ENCODE measurements at regions not wholly inside any gene's neighbourhood (a gene's known extent, or its start where the extent isn't known, plus 50 kb on each side); places are given as distances from the start of the nearest gene placed in this dataset.
"Not testable (repeated sequence)": the region's sequence is repeated elsewhere in the genome, so short reads cannot be mapped to it uniquely, and the experiment has no call there.

DNA sequence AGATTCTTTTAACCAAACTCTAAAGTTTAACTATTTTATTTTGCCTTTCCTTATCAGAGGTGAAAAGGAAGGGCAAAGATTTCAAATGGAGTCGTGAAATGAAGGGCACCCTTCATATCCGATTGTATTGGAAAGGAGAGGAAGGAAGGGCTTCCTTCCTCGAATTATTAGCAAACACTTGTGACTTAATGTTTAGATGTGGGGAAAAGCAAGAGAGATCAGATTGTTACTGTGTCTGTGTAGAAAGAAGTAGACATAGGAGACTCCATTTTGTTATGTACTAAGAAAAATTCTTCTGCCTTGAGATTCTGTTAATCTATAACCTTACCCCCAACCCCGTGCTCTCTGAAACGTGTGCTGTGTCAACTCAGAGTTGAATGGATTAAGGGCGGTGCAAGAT, 291.5 kb downstream of the ABCC12 start:
- H3K4me1 Mint-ChIP-seq, H3K27ac Mint-ChIP-seq, H3K9me3 Mint-ChIP-seq, H3K36me3 Mint-ChIP-seq, H3K4me3 Mint-ChIP-seq, ATAC-seq: not testable (repeated sequence)
- peaks cover 19% of the 10 kb centered on the region for H3K27me3 Mint-ChIP-seq

DNA sequence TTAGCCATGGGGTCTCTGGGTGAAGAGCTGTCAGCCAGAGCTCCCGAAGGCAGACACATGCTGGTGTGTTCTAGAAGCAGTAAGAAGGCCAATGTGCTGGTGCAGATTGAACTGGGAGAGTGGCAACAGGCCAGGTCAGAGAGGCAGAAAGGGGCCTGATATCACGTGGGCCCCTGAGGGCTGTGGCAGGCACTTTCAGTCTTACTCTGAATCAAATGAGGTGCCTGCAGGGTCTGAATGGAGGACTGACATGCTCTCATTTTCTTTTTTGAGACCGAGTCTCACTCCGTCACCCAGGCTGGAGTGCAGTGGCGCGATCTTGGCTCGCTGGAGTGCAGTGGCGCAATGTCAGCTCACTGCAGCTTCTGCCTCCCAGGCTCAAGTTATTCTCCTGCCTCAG, 293.8 kb downstream of the ABCC12 start:
- ATAC-seq, result no peak

DNA sequence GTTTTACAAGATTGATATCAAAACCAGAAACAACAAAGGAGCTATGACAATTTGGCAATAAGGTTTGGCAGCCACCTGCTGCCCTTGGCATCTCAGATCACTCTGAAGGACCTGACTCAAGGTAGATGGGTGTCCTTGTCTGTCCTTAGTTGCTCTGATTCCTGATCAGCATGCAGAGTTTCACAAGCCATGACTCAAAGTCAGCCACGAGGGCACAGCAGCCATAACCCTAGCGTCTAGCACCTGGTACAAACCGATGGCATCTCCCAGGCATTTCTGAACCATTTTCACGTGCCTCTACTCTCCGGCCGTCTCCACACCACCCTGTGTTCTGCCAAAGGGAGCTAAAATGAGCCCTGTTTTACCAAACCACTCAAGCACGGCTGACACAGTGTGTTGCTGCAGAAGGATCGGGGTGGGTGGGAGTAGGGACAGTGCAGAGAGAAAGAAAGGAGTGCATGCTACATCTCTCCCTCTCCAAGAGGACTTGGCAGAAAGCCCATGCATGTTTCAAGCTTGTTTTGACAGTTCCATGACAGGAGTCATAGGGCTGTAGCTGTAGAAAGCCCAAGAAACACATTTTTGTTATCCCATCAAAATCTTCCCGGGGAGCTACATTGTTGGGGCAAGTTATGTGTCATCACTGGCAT, 297.3 kb downstream of the ABCC12 start:
- Mint-ChIP-seq H3K9me3 (peaks cover 13% of the 10 kb centered on the region), H3K4me1 (no peaks in the 10 kb centered on the region), H3K4me3 (no peak overlapping the region), H3K27ac (no peak overlapping the region), H3K36me3 (no peaks in the 10 kb centered on the region), H3K27me3 (peaks cover 27% of the 10 kb centered on the region)
- no peak for ATAC-seq

More for the DNA sequence above, 293.8 kb downstream of the ABCC12 start:
- Mint-ChIP-seq H3K27ac (no peak overlapping the region), H3K9me3 (no peaks in the 10 kb centered on the region), H3K27me3 (peaks cover 19% of the 10 kb centered on the region), H3K4me1 (no peaks in the 10 kb centered on the region), H3K36me3 (no peaks in the 10 kb centered on the region), H3K4me3 (no peak overlapping the region)

DNA sequence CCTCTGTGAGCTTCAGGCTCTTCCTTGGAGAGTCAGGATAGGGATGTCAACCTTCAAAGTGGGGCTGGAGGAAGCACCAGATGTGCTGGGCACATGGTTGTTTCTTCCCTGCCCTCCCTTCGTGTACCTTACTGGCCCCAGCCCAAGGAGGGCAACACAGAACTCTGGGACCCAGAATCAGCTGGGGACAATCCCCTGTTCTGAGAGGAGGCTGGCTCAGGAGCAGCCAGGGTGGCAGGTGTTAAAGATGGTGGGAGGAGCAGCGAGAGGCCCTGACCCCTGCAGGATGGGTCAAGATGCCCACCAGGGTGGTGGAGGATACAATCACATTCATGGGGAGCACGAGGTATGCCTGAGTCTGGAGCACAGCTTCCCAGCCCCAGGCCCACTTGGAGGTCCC, 300.4 kb downstream of the ABCC12 start:
- Mint-ChIP-seq H3K36me3 (no peaks in the 10 kb centered on the region), H3K4me1 (no peaks in the 10 kb centered on the region), H3K27me3 (peaks cover 8% of the 10 kb centered on the region), H3K27ac (no peak overlapping the region), H3K4me3 (no peak overlapping the region), H3K9me3 (peaks cover 13% of the 10 kb centered on the region)
- no peak for ATAC-seq

DNA sequence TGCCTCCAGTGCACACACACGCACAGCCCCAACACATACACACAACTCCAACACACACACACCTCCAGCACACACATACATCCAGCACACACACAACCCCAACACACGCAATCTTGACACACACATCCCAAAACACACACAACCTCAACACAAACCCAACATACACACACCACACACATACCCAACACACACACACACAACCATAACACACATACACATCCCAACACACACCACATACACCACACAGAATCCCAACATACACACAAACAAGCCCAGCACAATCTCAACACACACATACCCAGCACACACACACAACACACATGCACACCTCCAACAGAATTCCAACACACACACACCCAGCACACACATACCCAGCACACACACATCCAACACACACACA, 301.1 kb downstream of the ABCC12 start:
- peaks cover 13% of the 10 kb centered on the region for H3K9me3 Mint-ChIP-seq
- no peak overlapping the region for H3K4me3 Mint-ChIP-seq
- no peaks in the 10 kb centered on the region for H3K4me1 Mint-ChIP-seq
- ATAC-seq, result no peak
- H3K36me3 Mint-ChIP-seq, result no peaks in the 10 kb centered on the region
- H3K27ac Mint-ChIP-seq, result no peak overlapping the region
- H3K27me3 Mint-ChIP-seq, result peaks cover 8% of the 10 kb centered on the region

DNA sequence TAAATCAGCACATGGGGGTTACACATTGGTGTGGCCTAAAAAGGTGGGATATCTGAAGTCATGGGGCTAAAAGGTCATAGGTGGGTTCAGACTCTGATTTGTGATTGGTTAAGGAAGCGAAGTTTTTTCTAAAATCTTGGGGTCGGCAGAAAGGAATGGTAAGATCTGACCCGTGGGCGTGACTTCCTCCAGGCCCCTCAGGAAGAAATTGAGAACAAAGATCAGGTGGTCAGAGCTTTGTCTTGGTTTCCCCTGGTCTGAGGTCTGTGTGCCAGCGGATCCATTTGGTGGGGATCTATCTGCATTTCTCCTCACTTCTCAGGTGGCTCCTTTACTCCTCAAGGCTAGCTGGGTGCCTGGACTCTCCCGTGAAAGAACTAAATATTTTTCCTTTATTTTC, 302.8 kb downstream of the ABCC12 start:
- no peaks in the 10 kb centered on the region for H3K4me1 Mint-ChIP-seq
- H3K9me3 Mint-ChIP-seq, result peaks cover 13% of the 10 kb centered on the region
- H3K27ac Mint-ChIP-seq, result no peak overlapping the region
- H3K4me3 Mint-ChIP-seq, result no peak overlapping the region
- H3K27me3 Mint-ChIP-seq, result peaks cover 8% of the 10 kb centered on the region
- ATAC-seq, result no peak
- H3K36me3 Mint-ChIP-seq, result no peaks in the 10 kb centered on the region

DNA sequence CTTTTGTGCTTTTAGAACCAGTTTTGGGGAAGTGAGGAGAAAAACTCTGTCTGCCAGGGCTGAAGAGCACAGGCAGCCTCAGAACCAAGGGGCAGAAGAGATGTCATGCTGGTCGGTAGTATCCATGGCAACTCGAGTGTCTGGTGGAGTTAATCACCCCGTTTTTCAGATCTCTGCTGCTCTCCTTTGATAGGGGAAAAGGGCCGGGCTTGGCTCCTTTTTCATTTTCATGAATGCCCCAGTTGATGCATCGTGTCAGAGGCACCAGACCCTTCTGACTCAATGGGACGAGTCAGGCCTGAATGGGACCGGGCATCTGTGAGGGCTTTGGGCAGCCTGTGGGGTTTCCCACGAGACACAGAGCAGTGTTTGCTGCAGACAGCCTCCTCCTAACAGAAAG, 304.6 kb downstream of the ABCC12 start:
- Mint-ChIP-seq H3K9me3 (peaks cover 13% of the 10 kb centered on the region), H3K4me3 (no peak overlapping the region), H3K27ac (no peak overlapping the region), H3K4me1 (no peaks in the 10 kb centered on the region), H3K27me3 (peaks cover 6% of the 10 kb centered on the region), H3K36me3 (no peaks in the 10 kb centered on the region)
- ATAC-seq, result no peak

DNA sequence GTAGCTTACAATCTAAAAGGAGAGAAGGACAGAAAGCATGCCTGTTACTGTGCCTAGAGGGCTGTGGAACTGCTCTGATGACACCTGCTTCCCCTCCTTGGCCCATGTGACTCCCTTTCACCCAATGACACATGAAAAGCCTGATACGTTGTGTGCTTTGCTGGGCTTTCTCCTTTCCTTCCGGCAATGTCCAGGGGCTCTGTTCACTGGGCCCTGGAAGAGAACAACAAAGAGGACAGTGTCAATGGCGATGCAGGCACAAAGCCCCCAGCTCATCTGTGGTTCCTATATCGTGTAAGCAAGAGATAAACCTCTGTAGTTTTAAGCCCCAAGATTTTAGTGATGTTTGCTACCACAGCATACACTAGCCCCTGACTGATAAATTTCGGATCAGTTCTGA, 306.1 kb downstream of the ABCC12 start:
- Mint-ChIP-seq H3K36me3 (no peaks in the 10 kb centered on the region), H3K4me1 (no peaks in the 10 kb centered on the region), H3K27me3 (no peaks in the 10 kb centered on the region), H3K4me3 (no peak overlapping the region), H3K27ac (no peak overlapping the region), H3K9me3 (peaks cover 10% of the 10 kb centered on the region)
- ATAC-seq, result no peak

DNA sequence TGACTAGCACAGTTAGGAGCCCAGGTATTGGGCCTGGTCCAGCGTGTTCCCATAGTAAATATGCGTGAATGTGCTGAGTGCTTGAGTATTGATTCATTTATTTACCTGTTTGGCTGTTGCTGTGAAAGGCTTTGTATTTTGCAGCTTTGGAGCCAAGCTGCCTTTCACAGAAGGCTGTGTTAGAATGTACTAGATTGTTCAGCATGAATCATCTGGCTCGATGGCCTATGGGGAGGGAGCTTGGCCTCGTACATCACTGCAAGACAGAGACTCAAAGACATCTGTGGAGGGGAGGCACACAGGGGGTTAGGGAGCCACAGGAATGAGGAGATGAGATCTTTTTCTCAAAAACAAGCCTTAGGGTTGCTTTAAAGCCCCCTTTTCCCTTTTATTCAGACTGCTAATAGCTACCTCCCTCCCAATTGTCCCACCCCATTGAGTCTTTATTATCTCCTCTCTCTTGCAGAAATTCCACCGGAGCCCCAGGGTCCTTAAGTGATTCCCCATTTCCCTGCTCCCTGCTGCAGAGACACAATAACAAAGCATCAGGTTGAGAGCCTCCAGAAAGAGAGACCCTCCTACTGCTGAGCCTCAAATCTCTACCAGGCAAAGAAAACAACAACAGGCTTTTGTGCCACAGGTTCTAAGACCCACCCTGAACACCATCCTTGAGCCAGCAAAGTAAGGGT, 307.2 kb downstream of the ABCC12 start:
- no peaks in the 10 kb centered on the region for H3K27me3 Mint-ChIP-seq
- no peak overlapping the region for H3K27ac Mint-ChIP-seq
- no peaks in the 10 kb centered on the region for H3K9me3 Mint-ChIP-seq
- H3K4me1 Mint-ChIP-seq, result no peaks in the 10 kb centered on the region
- H3K4me3 Mint-ChIP-seq, result no peak overlapping the region
- H3K36me3 Mint-ChIP-seq, result no peaks in the 10 kb centered on the region
- ATAC-seq, result no peak

DNA sequence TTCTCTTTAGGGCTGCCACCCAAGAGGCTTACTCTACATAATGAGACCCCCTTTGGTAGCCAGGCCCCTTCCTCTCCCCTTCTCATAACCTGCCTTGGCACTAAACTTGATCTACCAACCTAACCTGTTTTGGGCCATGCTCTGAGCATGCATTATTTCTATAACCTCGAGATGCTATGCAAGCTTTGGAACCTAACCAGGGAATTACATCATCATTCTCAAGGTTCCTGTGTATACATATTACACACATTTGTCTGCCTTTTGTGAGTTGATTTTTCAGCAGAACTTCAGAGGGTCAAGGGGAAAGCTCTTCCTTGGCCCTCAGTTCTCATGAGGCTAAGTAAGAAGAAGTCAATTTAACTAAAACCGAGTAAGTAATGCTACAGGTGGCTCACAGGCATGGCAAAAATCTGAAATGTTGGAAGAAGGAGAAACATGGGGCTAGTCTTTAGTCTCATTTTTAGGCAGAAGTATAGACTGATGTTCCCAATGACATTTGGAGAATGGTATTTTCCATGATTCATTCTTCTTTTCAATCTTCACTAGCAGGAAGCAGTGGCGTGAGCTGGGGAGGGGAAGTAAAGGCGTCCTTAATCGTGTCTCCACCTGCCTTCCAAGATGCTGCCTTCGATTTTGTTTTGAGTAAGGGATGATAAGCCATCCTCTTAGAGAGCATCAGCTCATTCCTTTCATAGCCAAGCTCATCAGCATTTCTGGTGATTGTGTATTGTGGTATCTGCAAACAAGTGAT, 308.4 kb downstream of the ABCC12 start:
- no peak for ATAC-seq
- Mint-ChIP-seq H3K36me3 (no peaks in the 10 kb centered on the region), H3K27me3 (no peaks in the 10 kb centered on the region), H3K4me1 (no peaks in the 10 kb centered on the region), H3K9me3 (no peaks in the 10 kb centered on the region), H3K27ac (no peak overlapping the region), H3K4me3 (no peak overlapping the region)

DNA sequence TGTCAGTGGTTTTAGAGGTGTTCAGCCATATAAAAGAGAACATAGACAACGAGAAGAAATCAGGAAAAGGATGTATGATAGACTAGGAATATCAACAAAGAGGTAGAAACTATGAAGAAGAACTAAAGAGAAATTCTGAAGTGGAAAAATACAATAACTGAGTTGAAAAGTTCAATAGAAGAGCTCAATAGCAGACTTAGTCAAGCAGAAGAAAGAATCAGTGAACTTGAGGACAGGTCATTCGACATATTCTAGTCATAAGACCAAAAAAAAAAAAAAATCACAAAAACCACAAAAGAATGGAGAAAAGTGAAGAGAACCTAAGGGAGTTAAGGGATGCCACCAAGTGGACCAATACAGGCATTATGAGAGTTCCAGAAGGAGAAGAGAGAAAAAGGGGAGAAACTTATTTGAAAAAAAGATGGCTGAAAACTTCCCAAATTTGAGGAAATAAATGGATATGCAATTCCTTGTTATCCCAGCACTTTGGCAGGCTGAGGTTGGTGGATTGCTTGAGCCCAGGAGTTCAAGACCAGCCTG, 321.2 kb downstream of the ABCC12 start:
- no peak for ATAC-seq
- Mint-ChIP-seq H3K9me3 (peaks cover 23% of the 10 kb centered on the region), H3K27ac (no peak overlapping the region), H3K4me3 (no peak overlapping the region), H3K36me3 (peaks cover 8% of the 10 kb centered on the region), H3K4me1 (no peaks in the 10 kb centered on the region), H3K27me3 (no peaks in the 10 kb centered on the region)

DNA sequence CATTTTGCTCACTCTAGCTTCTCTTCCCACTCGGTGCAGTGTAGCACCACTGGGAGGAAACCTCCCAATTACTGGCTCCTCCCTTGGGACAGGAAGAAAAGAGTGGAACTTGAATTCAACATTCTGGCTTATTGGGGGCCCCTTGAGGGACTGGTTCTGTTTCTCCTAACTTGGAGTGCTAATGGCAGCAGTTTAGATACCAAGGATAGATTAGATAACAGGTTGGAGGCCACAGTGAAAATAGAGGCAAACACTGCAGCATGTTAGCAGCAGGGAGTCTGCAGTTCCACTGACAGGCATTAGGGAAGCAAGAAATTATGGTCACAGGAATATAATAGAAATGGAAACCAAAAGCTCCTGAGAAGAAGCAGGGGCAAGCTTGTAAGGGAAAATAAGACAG, 322.0 kb downstream of the ABCC12 start:
- no peak overlapping the region for H3K27ac Mint-ChIP-seq
- H3K36me3 Mint-ChIP-seq, result peaks cover 8% of the 10 kb centered on the region
- no peak for ATAC-seq
- H3K27me3 Mint-ChIP-seq, result no peaks in the 10 kb centered on the region
- H3K9me3 Mint-ChIP-seq, result peaks cover 18% of the 10 kb centered on the region
- H3K4me3 Mint-ChIP-seq, result no peak overlapping the region
- no peaks in the 10 kb centered on the region for H3K4me1 Mint-ChIP-seq

DNA sequence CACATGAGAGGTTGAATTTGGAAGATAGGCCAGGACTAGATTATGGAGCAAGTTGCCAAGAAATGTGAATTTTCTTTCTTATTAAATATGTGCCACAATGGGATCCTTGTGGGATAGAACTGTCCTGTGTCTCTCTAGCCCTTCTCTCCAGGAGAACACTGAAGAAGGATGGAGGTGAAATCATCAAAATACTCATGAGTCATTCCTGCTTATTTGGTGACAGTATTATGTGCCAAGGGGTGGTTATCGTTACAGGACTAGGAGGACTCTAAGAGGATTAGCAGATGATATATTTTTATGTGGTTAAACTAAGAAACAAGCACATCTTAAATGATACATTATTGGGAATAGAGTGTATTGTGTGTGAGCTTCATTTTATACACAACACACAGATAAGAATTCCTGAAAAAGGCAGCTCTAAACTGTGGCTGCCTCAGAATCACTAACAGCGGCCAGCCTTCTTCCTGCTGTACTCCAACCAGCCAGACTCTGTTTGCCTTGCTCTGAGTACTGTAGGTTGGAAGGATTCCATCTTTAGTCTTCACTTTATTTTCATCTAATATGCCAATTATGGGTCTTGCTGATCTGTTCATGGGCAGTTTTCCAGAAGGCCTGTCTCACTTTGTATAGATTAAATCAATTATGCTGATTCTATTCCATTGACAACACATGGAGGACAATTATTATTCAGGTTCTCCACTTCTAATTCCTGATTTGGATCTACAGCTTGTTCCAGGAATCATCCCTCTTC, 325.8 kb downstream of the ABCC12 start:
- no peaks in the 10 kb centered on the region for H3K27me3 Mint-ChIP-seq
- no peak for ATAC-seq
- peaks cover 24% of the 10 kb centered on the region for H3K9me3 Mint-ChIP-seq
- H3K4me3 Mint-ChIP-seq, result no peak overlapping the region
- no peaks in the 10 kb centered on the region for H3K4me1 Mint-ChIP-seq
- H3K27ac Mint-ChIP-seq, result no peak overlapping the region
- H3K36me3 Mint-ChIP-seq, result peaks cover 8% of the 10 kb centered on the region

DNA sequence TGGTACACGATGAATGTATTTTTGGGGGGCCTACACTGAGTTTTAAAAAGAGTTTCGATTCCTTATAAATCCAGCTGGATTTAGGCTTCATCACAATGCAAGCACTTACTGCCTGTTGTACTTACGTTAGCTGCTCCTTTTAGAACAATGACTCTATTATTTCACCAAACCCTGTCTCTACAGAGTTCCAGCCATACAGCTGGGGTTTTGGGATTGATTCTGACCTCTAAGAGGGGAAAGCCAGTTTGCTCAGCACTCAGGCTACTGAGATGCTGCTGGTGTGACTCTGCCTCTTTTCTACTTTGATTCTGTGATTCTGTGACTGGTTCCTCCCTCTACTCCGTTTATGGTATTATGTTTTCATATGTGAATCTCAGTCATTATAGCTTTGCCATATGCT, 329.7 kb downstream of the ABCC12 start:
- no peak for ATAC-seq
- Mint-ChIP-seq H3K4me1 (no peaks in the 10 kb centered on the region), H3K4me3 (no peak overlapping the region), H3K27me3 (no peaks in the 10 kb centered on the region), H3K36me3 (no peaks in the 10 kb centered on the region), H3K27ac (no peak overlapping the region), H3K9me3 (peaks cover 10% of the 10 kb centered on the region)

DNA sequence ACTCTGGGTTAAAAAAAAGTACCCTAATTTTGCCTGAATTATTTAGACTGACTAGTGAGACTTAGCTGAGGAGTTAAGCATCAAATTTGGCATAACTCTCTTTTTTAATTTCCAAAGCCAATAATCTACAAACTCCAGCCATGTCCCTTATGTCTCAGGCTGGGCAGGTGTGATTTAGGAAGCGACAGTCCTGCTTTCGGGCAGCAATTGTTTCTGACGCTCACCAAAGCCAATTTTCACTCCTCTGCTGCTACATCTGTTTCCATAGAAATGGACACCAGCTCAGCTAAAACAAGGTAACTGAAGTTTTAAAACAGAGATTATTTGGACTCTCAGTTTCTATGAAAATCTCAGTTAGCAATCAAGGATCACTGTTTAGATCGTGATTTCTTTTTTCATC, 338.7 kb downstream of the ABCC12 start:
- Mint-ChIP-seq H3K9me3 (peaks cover 13% of the 10 kb centered on the region), H3K36me3 (no peaks in the 10 kb centered on the region), H3K4me1 (no peaks in the 10 kb centered on the region), H3K4me3 (no peak overlapping the region), H3K27ac (no peak overlapping the region), H3K27me3 (peaks cover 18% of the 10 kb centered on the region)
- ATAC-seq, result no peak
